GM12878 (cell line): ENCODE measurements at regions not wholly inside any gene's neighbourhood (a gene's known extent, or its start where the extent isn't known, plus 50 kb on each side); places are given as distances from the start of the nearest gene placed in this dataset.

ENCODE experiments used
- ATAC-seq: fragments of 200-7000 bp; cut with Tn5 transposase; 3 replicates; pipeline ENCODE4 v1.9.1; 2020; ENCODE audit warnings: mild to moderate bottlenecking, moderate library complexity
- BruUV-seq: library from RNA; stranded (reverse); fragments of 400-500 nt; replicated peaks from 2 replicates; lab custom pipeline; 2021; lab: Mats Ljungman, UMichigan
- CTCF ChIA-PET: fragments of 300-600 bp; sonication (Branson Sonifier 250); formaldehyde crosslinking; extraction: SDS; loops from one replicate; lab custom pipeline; 2021; ENCODE audit warnings: inconsistent platforms; lab: Yijun Ruan, JAX
- POLR2A ChIA-PET: fragments of 350-600 bp; formaldehyde crosslinking; extraction: SDS; loops from one replicate; lab custom pipeline; 2021; ENCODE audit warnings: inconsistent platforms; lab: Charles Lee
- RAD21 ChIA-PET: fragments of 300-600 bp; sonication (Branson Sonifier 250); formaldehyde crosslinking; loops from one replicate; lab custom pipeline; 2023; ENCODE audit warnings: antibody characterized with exemption; ENCODE audit not compliant: unreplicated experiment; lab: Charles Lee
- SMC1A ChIA-PET: fragments of 300-600 bp; sonication (Branson Sonifier 250); formaldehyde crosslinking; loops from one replicate; lab custom pipeline; 2023; ENCODE audit not compliant: unreplicated experiment, uncharacterized antibody; lab: Charles Lee
- DNase-seq: peaks from one replicate; pipeline ENCODE4 v3.0.0-alpha.2; 2011; ENCODE audit warnings: low read depth, low spot score
- FAIRE-seq: peaks from 3 replicates; lab custom pipeline; 2011; peaks lifted over from hg19 to GRCh38; lab: Jason Lieb, UNC
- H2AFZ ChIP-seq: 2 replicates; pipeline ENCODE4 v1.6.0; 2011; ENCODE audit warnings: low read depth, low read length, control low read depth; ENCODE audit not compliant: control insufficient read depth
- H3K27ac ChIP-seq: 2 replicates; pipeline ENCODE4 v1.5.1; 2011; ENCODE audit warnings: control low read depth; ENCODE audit not compliant: control insufficient read depth, insufficient read depth
- H3K27me3 ChIP-seq, 2 experiments: replicated peaks in 1 of 2; 2 replicates each; pipeline versions ENCODE4 v1.6.0 to v1.6.1; 2011; ENCODE audit warnings: low read length in 1 of 2; ENCODE audit not compliant: control insufficient read depth in 2 of 2, insufficient read depth in 2 of 2
- H3K36me3 ChIP-seq, 2 experiments: 2 replicates each; pipeline ENCODE4 v1.5.1; 2011; ENCODE audit warnings: low read length in 1 of 2; ENCODE audit not compliant: control insufficient read depth in 2 of 2, insufficient read depth in 2 of 2
- H3K4me1 ChIP-seq: 2 replicates; pipeline ENCODE4 v1.6.1; 2011; ENCODE audit warnings: mild to moderate bottlenecking, low read length, moderate library complexity, mixed read lengths; ENCODE audit not compliant: control insufficient read depth, insufficient read depth
- H3K4me2 ChIP-seq: 2 replicates; pipeline ENCODE4 v1.6.0; 2011; ENCODE audit warnings: control low read depth; ENCODE audit not compliant: control insufficient read depth, insufficient read depth
- H3K4me3 ChIP-seq: fragments of 200-600 bp; sonication (generic); 2 replicates; pipeline ENCODE4 v1.5.1; 2016
- H3K79me2 ChIP-seq: 2 replicates; pipeline ENCODE4 v1.6.0; 2011; ENCODE audit warnings: low read length; ENCODE audit not compliant: control insufficient read depth, insufficient read depth
- H3K9ac ChIP-seq: 2 replicates; pipeline ENCODE4 v1.8.0; 2011; ENCODE audit warnings: low read length, control low read depth, mixed read lengths; ENCODE audit not compliant: control insufficient read depth, insufficient read depth
- H3K9me3 ChIP-seq: replicated peaks from 3 replicates; pipeline ENCODE4 v1.5.1; 2011; ENCODE audit warnings: mild to moderate bottlenecking, low read length; ENCODE audit not compliant: control insufficient read depth, insufficient read depth
- H4K20me1 ChIP-seq: 2 replicates; pipeline ENCODE4 v1.6.0; 2011; ENCODE audit not compliant: control insufficient read depth, insufficient read depth
- MEF2B ChIP-seq: fragments of 450-650 bp; IDR thresholded peaks from 2 replicates; pipeline ENCODE4 v1.6.1; 2018; ENCODE audit warnings: mild to moderate bottlenecking, moderate library complexity; ENCODE audit not compliant: partially characterized antibody, poor library complexity, severe bottlenecking
- NFYB ChIP-seq: IDR thresholded peaks from 2 replicates; pipeline ENCODE4 v1.6.1; 2011; ENCODE audit warnings: low read depth, mild to moderate bottlenecking, low read length, improper control_type of control experiment, moderate library complexity; ENCODE audit not compliant: insufficient read depth
- NR2C1 ChIP-seq: fragments of 450-650 bp; IDR thresholded peaks from 2 replicates; pipeline ENCODE4 v1.6.1; 2017; ENCODE audit warnings: antibody characterized with exemption, mild to moderate bottlenecking, moderate library complexity
- POLR2AphosphoS5 ChIP-seq: IDR thresholded peaks from 2 replicates; pipeline ENCODE4 v1.6.1; 2011; ENCODE audit warnings: mild to moderate bottlenecking, low read length, inconsistent platforms
- RB1 ChIP-seq: fragments of 450-650 bp; formaldehyde crosslinking; IDR thresholded peaks from 2 replicates; pipeline ENCODE4 v1.6.1; 2017; ENCODE audit warnings: mild to moderate bottlenecking, borderline replicate concordance
- TARDBP ChIP-seq: IDR thresholded peaks from 2 replicates; pipeline ENCODE4 v1.6.1; 2016; ENCODE audit warnings: borderline replicate concordance
- TCF12 ChIP-seq: IDR thresholded peaks from 2 replicates; pipeline ENCODE4 v1.6.1; 2011; ENCODE audit warnings: low read depth, mild to moderate bottlenecking, low read length
- WGBS: methylation state at CpG from one replicate; pipeline ENCODE4 v1.1.6; 2016; ENCODE audit warnings: low lambda C conversion rate; ENCODE audit not compliant: insufficient replicate concordance, insufficient coverage; ENCODE audit errors: missing lambda C conversion rate; 5-methylcytosine and 5-hydroxymethylcytosine counted together
- in situ Hi-C: fragments of 300-500 bp; cut with MboI; formaldehyde crosslinking; loops from 9 replicates; pipeline ENCODE4 v1.14.3; 2018; ENCODE audit warnings: mixed read lengths
- intact Hi-C: fragments of 100-400 bp; cut with micrococcal nuclease; formaldehyde crosslinking; loops from one replicate; pipeline ENCODE4 v1.14.2; 2022; ENCODE audit not compliant: unreplicated experiment
- TF ChIP-seq, protein P1 (sequence below): fragments of 450-650 bp; formaldehyde crosslinking; IDR thresholded peaks from 2 replicates; pipeline ENCODE4 v1.4.0; 2020; ENCODE audit warnings: mild to moderate bottlenecking, moderate library complexity
- TF ChIP-seq, protein P2 (sequence below): fragments of 450-650 bp; IDR thresholded peaks from 2 replicates; pipeline ENCODE4 v1.6.1; 2017; ENCODE audit warnings: mild to moderate bottlenecking, low read depth, inconsistent platforms; ENCODE audit not compliant: poor library complexity, severe bottlenecking
- TF ChIP-seq, protein P3 (sequence below): IDR thresholded peaks from 2 replicates; pipeline ENCODE4 v1.6.1; 2012; ENCODE audit warnings: low read depth, low read length, improper control_type of control experiment

DNA sequence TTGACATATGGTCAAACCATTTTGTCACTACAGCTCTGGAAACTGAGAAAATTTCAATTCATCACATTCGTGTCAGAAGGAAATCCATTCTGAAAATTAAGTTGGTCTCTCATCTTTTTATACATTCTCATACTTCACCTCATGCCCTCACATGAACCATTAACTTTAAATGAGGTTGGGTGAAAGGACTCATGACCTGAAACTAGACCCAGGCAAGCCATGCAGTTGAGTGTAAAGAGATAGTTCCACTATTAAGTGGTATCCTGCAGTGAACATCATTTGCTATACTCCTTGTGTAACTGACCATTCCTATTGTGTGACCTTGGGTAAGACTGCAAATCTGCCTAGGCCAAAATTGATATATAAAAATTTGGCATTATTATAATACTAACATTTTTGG, 299.6 kb upstream of the GRIN3A start:
- no peak overlapping the region for H2AFZ ChIP-seq
- DNase-seq (no peak), ATAC-seq (no peak), FAIRE-seq (no peak)
- TF ChIP-seq TCF12 (no peak), POLR2AphosphoS5 (no peak), TARDBP (no peak), NR2C1 (no peak), MEF2B (no peak), NFYB (no peak), RB1 (no peak)
- TF ChIP-seq, protein P1, sequence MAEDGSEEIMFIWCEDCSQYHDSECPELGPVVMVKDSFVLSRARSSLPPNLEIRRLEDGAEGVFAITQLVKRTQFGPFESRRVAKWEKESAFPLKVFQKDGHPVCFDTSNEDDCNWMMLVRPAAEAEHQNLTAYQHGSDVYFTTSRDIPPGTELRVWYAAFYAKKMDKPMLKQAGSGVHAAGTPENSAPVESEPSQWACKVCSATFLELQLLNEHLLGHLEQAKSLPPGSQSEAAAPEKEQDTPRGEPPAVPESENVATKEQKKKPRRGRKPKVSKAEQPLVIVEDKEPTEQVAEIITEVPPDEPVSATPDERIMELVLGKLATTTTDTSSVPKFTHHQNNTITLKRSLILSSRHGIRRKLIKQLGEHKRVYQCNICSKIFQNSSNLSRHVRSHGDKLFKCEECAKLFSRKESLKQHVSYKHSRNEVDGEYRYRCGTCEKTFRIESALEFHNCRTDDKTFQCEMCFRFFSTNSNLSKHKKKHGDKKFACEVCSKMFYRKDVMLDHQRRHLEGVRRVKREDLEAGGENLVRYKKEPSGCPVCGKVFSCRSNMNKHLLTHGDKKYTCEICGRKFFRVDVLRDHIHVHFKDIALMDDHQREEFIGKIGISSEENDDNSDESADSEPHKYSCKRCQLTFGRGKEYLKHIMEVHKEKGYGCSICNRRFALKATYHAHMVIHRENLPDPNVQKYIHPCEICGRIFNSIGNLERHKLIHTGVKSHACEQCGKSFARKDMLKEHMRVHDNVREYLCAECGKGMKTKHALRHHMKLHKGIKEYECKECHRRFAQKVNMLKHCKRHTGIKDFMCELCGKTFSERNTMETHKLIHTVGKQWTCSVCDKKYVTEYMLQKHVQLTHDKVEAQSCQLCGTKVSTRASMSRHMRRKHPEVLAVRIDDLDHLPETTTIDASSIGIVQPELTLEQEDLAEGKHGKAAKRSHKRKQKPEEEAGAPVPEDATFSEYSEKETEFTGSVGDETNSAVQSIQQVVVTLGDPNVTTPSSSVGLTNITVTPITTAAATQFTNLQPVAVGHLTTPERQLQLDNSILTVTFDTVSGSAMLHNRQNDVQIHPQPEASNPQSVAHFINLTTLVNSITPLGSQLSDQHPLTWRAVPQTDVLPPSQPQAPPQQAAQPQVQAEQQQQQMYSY (CRISPR knock-in tag) = no peak
- TF ChIP-seq, protein P2, sequence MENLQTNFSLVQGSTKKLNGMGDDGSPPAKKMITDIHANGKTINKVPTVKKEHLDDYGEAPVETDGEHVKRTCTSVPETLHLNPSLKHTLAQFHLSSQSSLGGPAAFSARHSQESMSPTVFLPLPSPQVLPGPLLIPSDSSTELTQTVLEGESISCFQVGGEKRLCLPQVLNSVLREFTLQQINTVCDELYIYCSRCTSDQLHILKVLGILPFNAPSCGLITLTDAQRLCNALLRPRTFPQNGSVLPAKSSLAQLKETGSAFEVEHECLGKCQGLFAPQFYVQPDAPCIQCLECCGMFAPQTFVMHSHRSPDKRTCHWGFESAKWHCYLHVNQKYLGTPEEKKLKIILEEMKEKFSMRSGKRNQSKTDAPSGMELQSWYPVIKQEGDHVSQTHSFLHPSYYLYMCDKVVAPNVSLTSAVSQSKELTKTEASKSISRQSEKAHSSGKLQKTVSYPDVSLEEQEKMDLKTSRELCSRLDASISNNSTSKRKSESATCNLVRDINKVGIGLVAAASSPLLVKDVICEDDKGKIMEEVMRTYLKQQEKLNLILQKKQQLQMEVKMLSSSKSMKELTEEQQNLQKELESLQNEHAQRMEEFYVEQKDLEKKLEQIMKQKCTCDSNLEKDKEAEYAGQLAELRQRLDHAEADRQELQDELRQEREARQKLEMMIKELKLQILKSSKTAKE = no peak
- TF ChIP-seq, protein P3, sequence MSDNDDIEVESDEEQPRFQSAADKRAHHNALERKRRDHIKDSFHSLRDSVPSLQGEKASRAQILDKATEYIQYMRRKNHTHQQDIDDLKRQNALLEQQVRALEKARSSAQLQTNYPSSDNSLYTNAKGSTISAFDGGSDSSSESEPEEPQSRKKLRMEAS = no peak
- in situ Hi-C loops = no loop called here
- ChIA-PET RAD21 (no interaction called here), SMC1A (no interaction called here), CTCF (no interaction called here), POLR2A (no interaction called here)
- no TSS peak for BruUV-seq
- no peak overlapping the region for H3K27ac ChIP-seq
- no peaks in the 10 kb centered on the region for H4K20me1 ChIP-seq
- H3K4me2 ChIP-seq = no peak overlapping the region
- H3K27me3 ChIP-seq = no peaks in the 10 kb centered on the region
- H3K36me3 ChIP-seq = no peaks in the 10 kb centered on the region
- no peaks in the 10 kb centered on the region for H3K4me1 ChIP-seq
- H3K9me3 ChIP-seq = no peaks in the 10 kb centered on the region
- 0% methylated on average over 1 of the region's 1 CpG for WGBS
- H3K79me2 ChIP-seq = no peaks in the 10 kb centered on the region
- no peak overlapping the region for H3K9ac ChIP-seq
- intact Hi-C loops = no loop called here
- H3K4me3 ChIP-seq = no peak overlapping the region
